ENCODE measurements at regions not wholly inside any gene's neighbourhood (a gene's known extent, or its start where the extent isn't known, plus 50 kb on each side); places are given as distances from the start of the nearest gene placed in this dataset.

DNA sequence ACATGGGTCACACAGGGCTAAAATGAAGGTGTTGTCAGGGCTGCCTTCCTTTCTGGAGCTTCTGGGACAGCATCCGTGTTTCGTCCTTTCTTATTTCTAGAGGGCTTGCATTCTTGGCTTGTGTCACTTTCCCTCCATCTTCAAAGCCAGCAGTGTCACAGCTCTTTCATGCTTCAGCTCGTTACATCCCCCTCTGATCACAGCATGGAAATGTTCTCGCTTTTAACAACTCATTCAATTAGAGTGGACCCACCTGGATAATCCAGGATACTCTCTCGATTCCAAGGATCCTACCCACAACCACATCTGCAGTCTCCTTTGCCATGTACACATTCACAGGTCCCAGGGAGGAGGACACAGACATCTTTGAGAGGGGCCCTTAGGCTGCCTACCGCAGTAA is 316.2 kb upstream of the FIGN start:
- Histone ChIP-seq H3K4me3 (no peak overlapping the region), H3K36me3 (no peaks in the 10 kb centered on the region), H3K27me3 (no peaks in the 10 kb centered on the region), H3K27ac (no peak overlapping the region), H3K4me1 (no peaks in the 10 kb centered on the region), H3K9me3 (no peaks in the 10 kb centered on the region)
- TF ChIP-seq, protein P1, sequence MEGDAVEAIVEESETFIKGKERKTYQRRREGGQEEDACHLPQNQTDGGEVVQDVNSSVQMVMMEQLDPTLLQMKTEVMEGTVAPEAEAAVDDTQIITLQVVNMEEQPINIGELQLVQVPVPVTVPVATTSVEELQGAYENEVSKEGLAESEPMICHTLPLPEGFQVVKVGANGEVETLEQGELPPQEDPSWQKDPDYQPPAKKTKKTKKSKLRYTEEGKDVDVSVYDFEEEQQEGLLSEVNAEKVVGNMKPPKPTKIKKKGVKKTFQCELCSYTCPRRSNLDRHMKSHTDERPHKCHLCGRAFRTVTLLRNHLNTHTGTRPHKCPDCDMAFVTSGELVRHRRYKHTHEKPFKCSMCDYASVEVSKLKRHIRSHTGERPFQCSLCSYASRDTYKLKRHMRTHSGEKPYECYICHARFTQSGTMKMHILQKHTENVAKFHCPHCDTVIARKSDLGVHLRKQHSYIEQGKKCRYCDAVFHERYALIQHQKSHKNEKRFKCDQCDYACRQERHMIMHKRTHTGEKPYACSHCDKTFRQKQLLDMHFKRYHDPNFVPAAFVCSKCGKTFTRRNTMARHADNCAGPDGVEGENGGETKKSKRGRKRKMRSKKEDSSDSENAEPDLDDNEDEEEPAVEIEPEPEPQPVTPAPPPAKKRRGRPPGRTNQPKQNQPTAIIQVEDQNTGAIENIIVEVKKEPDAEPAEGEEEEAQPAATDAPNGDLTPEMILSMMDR (IDR thresholded peaks at IDR 0.05), result no peak
- TF ChIP-seq POLR2A (IDR thresholded peaks at IDR 0.05), result no peak
- intact Hi-C loops (cut with DNase I; ENCODE audit: low total_unique reads), result no loop called here
- DNase-seq, result no peak

DNA sequence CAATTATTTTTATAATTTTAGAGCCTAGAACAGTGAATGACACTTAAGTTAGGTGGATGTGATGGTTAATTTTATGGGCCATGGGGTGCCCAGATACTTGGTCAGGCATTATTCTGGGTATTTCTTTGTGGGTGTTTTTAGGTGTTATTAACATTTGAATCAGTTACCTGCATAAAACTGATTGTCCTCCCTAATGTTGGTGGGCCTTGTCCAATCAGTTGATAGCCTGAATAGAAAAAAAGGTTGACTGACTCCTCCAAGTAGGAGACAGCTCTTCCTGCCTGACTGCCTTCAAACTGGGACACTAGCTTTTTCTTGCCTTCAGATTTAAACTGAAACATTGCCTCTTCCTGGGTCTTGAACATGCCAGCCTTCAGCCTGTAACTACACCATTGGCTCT is 312.9 kb upstream of the FIGN start:
- Histone ChIP-seq H3K27me3 (no peaks in the 10 kb centered on the region), H3K36me3 (no peaks in the 10 kb centered on the region), H3K27ac (no peak overlapping the region), H3K9me3 (no peaks in the 10 kb centered on the region), H3K4me1 (no peaks in the 10 kb centered on the region), H3K4me3 (no peak overlapping the region)
- no peak for DNase-seq
- intact Hi-C loops (cut with DNase I; ENCODE audit: low total_unique reads), result no loop called here
- TF ChIP-seq, protein P1 (IDR thresholded peaks at IDR 0.05), result no peak
- TF ChIP-seq POLR2A (IDR thresholded peaks at IDR 0.05), result no peak

DNA sequence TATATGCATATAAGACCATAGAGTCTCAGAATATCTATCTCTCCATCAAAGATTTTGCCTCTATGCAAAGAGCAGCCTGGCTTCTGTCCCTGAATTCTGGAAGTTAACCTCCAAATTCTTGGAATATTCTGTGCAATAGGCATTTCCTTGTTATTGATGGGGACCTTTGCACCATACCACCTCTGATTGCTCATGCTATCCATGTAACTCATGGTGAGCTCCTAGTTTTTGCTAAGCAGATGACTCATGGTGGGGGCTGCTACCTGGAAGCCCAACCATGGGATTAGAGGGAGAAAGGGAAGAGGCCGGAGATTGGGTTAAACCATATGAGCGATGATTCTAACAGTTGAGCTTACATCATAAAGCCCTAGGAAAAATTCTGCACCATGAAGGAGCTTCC is 310.2 kb upstream of the FIGN start:
- Histone ChIP-seq H3K9me3 (no peaks in the 10 kb centered on the region), H3K4me1 (no peaks in the 10 kb centered on the region), H3K36me3 (no peaks in the 10 kb centered on the region), H3K27me3 (no peaks in the 10 kb centered on the region), H3K27ac (no peak overlapping the region), H3K4me3 (no peak overlapping the region)
- intact Hi-C loops (cut with DNase I; ENCODE audit: low total_unique reads), result no loop called here
- TF ChIP-seq, protein P1 (IDR thresholded peaks at IDR 0.05), result no peak
- TF ChIP-seq POLR2A (IDR thresholded peaks at IDR 0.05), result no peak
- no peak for DNase-seq

DNA sequence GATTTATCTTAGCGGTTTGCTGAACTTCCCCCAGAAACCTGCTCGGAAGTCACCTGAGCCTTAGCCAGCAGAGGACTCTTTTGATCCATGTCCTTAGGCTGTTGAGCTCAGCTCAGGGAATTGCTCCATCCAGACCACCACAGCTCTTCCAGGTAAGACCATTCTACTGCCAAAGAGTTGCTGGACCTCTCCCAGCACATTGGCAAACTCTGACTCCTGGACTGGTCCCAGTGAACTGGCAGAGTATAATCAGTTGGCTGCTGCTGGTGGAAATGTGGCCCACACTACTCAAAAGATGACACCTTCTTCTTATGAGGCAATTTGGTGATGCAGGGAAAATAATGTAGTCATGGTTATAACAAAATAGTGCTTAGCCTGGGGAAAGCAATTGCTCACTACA is 308.8 kb upstream of the FIGN start:
- Histone ChIP-seq H3K4me3 (no peak overlapping the region), H3K9me3 (no peaks in the 10 kb centered on the region), H3K27ac (no peak overlapping the region), H3K4me1 (no peaks in the 10 kb centered on the region), H3K36me3 (no peaks in the 10 kb centered on the region), H3K27me3 (no peaks in the 10 kb centered on the region)
- DNase-seq, result no peak
- intact Hi-C loops (cut with DNase I; ENCODE audit: low total_unique reads), result no loop called here
- TF ChIP-seq, protein P1 (IDR thresholded peaks at IDR 0.05), result no peak
- no peak for TF ChIP-seq POLR2A (IDR thresholded peaks at IDR 0.05)

DNA sequence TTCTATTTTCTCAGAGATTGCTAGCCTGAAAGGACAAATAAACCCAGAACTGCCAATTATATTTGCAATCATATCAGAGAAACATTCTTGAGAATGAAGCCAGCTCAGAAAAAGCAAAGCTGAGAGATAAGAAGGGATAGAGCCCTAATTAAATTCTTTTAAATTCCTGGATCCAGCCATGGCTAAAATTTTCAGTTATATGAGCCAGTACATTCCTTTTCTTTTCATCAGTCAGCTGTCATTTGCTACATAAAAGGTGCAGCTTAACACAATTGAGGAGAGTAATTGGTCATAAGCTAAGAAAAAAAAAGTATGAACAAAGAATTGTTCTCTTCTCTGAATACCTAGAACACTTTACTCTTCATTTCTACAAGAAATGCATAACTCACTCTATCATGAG is 303.5 kb upstream of the FIGN start:
- no peaks in the 10 kb centered on the region for H3K36me3 ChIP-seq
- no peak overlapping the region for H3K27ac ChIP-seq
- H3K27me3 ChIP-seq, result no peaks in the 10 kb centered on the region
- no peaks in the 10 kb centered on the region for H3K9me3 ChIP-seq
- H3K4me3 ChIP-seq, result no peak overlapping the region
- intact Hi-C loops (cut with DNase I; ENCODE audit: low total_unique reads), result no loop called here
- no peaks in the 10 kb centered on the region for H3K4me1 ChIP-seq
- DNase-seq, result no peak
- TF ChIP-seq, protein P1 (IDR thresholded peaks at IDR 0.05), result no peak
- TF ChIP-seq POLR2A (IDR thresholded peaks at IDR 0.05), result no peak
